Liver (tissue), 8 donors: ENCODE measurements at regions not wholly inside any gene's neighbourhood (a gene's known extent, or its start where the extent isn't known, plus 50 kb on each side); places are given as distances from the start of the nearest gene placed in this dataset.

Experiments used
- DNase-seq: peaks from one replicate; pipeline ENCODE4 v3.0.0-alpha.2; 2017; ENCODE audit warnings: low spot score
- H3K27ac ChIP-seq, 2 donors: one replicate each; pipeline ENCODE4 v1.7.0; 2013; ENCODE audit warnings: inconsistent platforms in 2 of 2, low read length in 2 of 2, control low read depth in 1 of 2, low read depth in 1 of 2, mild to moderate bottlenecking in 1 of 2
- H3K27me3 ChIP-seq, 4 donors: one replicate each; pipeline versions ENCODE4 v1.6.1 to v1.7.0; 2013; ENCODE audit warnings: low read length in 3 of 4, inconsistent platforms in 1 of 4, mild to moderate bottlenecking in 1 of 4, moderate library complexity in 1 of 4; ENCODE audit not compliant: control insufficient read depth in 4 of 4, insufficient read depth in 4 of 4
- H3K36me3 ChIP-seq, 4 donors: one replicate each; pipeline versions ENCODE4 v1.6.1 to v1.7.0; 2013; ENCODE audit warnings: low read length in 3 of 4, mild to moderate bottlenecking in 3 of 4, low read depth in 1 of 4, moderate library complexity in 1 of 4; ENCODE audit not compliant: control insufficient read depth in 4 of 4, insufficient read depth in 3 of 4
- H3K4me1 ChIP-seq, 4 donors: one replicate each; pipeline versions ENCODE4 v1.6.1 to v1.7.0; 2013; ENCODE audit warnings: low read length in 3 of 4, mild to moderate bottlenecking in 3 of 4, moderate library complexity in 1 of 4; ENCODE audit not compliant: control insufficient read depth in 4 of 4, insufficient read depth in 4 of 4
- H3K4me3 ChIP-seq, 3 donors: one replicate each; pipeline versions ENCODE4 v1.6.1 to v1.7.0; 2013; ENCODE audit warnings: low read length in 3 of 3, control low read depth in 1 of 3, low read depth in 1 of 3, mild to moderate bottlenecking in 1 of 3
- H3K9ac ChIP-seq, 2 donors: one replicate each; pipeline ENCODE4 v1.7.0; 2013; ENCODE audit warnings: low read length in 2 of 2, mild to moderate bottlenecking in 2 of 2, moderate library complexity in 2 of 2, control low read depth in 1 of 2, low read depth in 1 of 2
- H3K9me3 ChIP-seq, 4 donors: one replicate each; pipeline versions ENCODE4 v1.6.1 to v1.7.0; 2013; ENCODE audit warnings: low read length in 3 of 4; ENCODE audit not compliant: control insufficient read depth in 4 of 4
- EGR1 ChIP-seq, 2 donors: IDR thresholded peaks; 2 replicates each; pipeline ENCODE4 v1.6.1; 2016 to 2018; ENCODE audit warnings: antibody characterized with exemption in 2 of 2, low read depth in 2 of 2
- FOXA1 ChIP-seq: IDR thresholded peaks from 2 replicates; pipeline ENCODE4 v1.6.1; 2016; ENCODE audit warnings: antibody characterized with exemption
- FOXA2 ChIP-seq: IDR thresholded peaks from 2 replicates; pipeline ENCODE4 v1.6.1; 2016; ENCODE audit warnings: antibody characterized with exemption
- HNF4A ChIP-seq, 2 donors: conservative IDR thresholded peaks; 2 replicates each; pipeline ENCODE4 v1.6.1; 2016; ENCODE audit warnings: antibody characterized with exemption in 2 of 2, mild to moderate bottlenecking in 2 of 2
- HNF4G ChIP-seq: IDR thresholded peaks from 2 replicates; pipeline ENCODE4 v1.6.1; 2016; ENCODE audit warnings: antibody characterized with exemption
- JUND ChIP-seq, 2 donors: IDR thresholded peaks; 2 replicates each; pipeline ENCODE4 v1.6.1; 2016; ENCODE audit warnings: antibody characterized with exemption in 2 of 2
- NR2F2 ChIP-seq: IDR thresholded peaks from 2 replicates; pipeline ENCODE4 v1.6.1; 2016; ENCODE audit warnings: antibody characterized with exemption
- RAD21 ChIP-seq, 2 donors: IDR thresholded peaks; 2 replicates each; pipeline ENCODE4 v1.6.1; 2016; ENCODE audit warnings: antibody characterized with exemption in 2 of 2, mild to moderate bottlenecking in 2 of 2
- SP1 ChIP-seq: IDR thresholded peaks from 2 replicates; pipeline ENCODE4 v1.6.1; 2018; ENCODE audit warnings: antibody characterized with exemption, mild to moderate bottlenecking
- TAF1 ChIP-seq: conservative IDR thresholded peaks from 2 replicates; pipeline ENCODE4 v1.6.1; 2016; ENCODE audit warnings: antibody characterized with exemption, mild to moderate bottlenecking
- YY1 ChIP-seq: IDR thresholded peaks from 2 replicates; pipeline ENCODE4 v1.6.1; 2016; ENCODE audit warnings: antibody characterized with exemption, mild to moderate bottlenecking
- WGBS: extraction: QIAGEN DNeasy Blood & Tissue Kit; methylation state at CpG from one replicate; pipeline ENCODE4 v1.1.7; 2013; 5-methylcytosine and 5-hydroxymethylcytosine counted together
- TF ChIP-seq, protein P1 (sequence below): IDR thresholded peaks from 2 replicates; pipeline ENCODE4 v1.6.1; 2016; ENCODE audit warnings: antibody characterized with exemption
- TF ChIP-seq, protein P2 (sequence below): IDR thresholded peaks from 2 replicates; pipeline ENCODE4 v1.6.1; 2016; ENCODE audit warnings: antibody characterized with exemption
- TF ChIP-seq, protein P3 (sequence below): IDR thresholded peaks from 2 replicates; pipeline ENCODE4 v1.6.1; 2016; ENCODE audit warnings: antibody characterized with exemption
- TF ChIP-seq, protein P4 (sequence below): IDR thresholded peaks from 2 replicates; pipeline ENCODE4 v1.6.1; 2016; ENCODE audit warnings: antibody characterized with exemption, mild to moderate bottlenecking
- TF ChIP-seq, protein P5 (sequence below): fragments of 150-350 bp; IDR thresholded peaks from 2 replicates; pipeline ENCODE4 v1.5.1; 2017; ENCODE audit warnings: improper control_type of control experiment, low read depth, low read length; ENCODE audit not compliant: missing input control
- donor health status: healthy.
- donor health status: healthy.
- donor health status: healthy.
- donor health status: healthy.
- donor health status: healthy.

DNA sequence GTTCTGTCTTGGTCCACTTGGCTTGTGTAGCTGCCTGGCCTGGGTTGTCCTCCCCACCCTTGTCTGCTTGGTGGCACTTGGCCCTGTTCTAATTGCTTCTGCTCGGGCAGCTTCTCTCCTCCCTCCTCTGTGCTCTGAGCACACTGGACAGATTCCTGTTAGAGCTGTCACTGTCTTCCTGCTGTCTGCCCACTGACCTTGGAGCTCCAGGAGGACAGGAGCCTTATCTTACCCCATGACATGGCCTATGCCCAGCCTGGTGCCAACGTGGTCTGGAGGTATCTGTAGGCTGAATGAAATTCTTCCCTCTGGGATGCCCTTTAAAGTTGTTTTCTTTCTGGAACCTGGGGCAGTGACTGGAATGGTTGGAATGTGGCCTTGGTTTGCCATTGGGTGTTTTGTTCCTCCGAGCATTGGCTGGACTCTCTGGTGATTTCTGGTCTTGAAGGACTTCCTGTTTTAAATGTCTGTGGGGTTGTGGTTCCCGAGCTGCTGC is 94.1 kb downstream of the FAM43A start:
- Histone ChIP-seq H3K36me3 (no peaks in the 10 kb centered on the region), H3K4me3 (no peak overlapping the region), H3K27ac (no peak overlapping the region), H3K4me1 (no peaks in the 10 kb centered on the region), H3K9ac (no peak overlapping the region), H3K9me3 (no peaks in the 10 kb centered on the region), H3K27me3 (no peaks in the 10 kb centered on the region)
- WGBS = 69% methylated on average over 4 of the region's 4 CpGs
- no peak for DNase-seq
- TF ChIP-seq RAD21 (IDR thresholded peaks at IDR 0.05) = no peak
- TF ChIP-seq, protein P1, sequence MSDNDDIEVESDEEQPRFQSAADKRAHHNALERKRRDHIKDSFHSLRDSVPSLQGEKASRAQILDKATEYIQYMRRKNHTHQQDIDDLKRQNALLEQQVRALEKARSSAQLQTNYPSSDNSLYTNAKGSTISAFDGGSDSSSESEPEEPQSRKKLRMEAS = no peak
- no peak for TF ChIP-seq TAF1
- TF ChIP-seq YY1 = no peak
- no peak for TF ChIP-seq EGR1 (IDR thresholded peaks at IDR 0.05; ENCODE audit: low read depth in 2 of 2)
- no peak for TF ChIP-seq JUND (IDR thresholded peaks at IDR 0.05)
- TF ChIP-seq HNF4A (conservative IDR thresholded peaks at IDR 0.05) = no peak
- TF ChIP-seq, protein P2, sequence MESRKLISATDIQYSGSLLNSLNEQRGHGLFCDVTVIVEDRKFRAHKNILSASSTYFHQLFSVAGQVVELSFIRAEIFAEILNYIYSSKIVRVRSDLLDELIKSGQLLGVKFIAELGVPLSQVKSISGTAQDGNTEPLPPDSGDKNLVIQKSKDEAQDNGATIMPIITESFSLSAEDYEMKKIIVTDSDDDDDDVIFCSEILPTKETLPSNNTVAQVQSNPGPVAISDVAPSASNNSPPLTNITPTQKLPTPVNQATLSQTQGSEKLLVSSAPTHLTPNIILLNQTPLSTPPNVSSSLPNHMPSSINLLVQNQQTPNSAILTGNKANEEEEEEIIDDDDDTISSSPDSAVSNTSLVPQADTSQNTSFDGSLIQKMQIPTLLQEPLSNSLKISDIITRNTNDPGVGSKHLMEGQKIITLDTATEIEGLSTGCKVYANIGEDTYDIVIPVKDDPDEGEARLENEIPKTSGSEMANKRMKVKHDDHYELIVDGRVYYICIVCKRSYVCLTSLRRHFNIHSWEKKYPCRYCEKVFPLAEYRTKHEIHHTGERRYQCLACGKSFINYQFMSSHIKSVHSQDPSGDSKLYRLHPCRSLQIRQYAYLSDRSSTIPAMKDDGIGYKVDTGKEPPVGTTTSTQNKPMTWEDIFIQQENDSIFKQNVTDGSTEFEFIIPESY = no peak
- no peak for TF ChIP-seq FOXA1
- TF ChIP-seq, protein P3, sequence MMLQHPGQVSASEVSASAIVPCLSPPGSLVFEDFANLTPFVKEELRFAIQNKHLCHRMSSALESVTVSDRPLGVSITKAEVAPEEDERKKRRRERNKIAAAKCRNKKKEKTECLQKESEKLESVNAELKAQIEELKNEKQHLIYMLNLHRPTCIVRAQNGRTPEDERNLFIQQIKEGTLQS = no peak
- TF ChIP-seq, protein P4, sequence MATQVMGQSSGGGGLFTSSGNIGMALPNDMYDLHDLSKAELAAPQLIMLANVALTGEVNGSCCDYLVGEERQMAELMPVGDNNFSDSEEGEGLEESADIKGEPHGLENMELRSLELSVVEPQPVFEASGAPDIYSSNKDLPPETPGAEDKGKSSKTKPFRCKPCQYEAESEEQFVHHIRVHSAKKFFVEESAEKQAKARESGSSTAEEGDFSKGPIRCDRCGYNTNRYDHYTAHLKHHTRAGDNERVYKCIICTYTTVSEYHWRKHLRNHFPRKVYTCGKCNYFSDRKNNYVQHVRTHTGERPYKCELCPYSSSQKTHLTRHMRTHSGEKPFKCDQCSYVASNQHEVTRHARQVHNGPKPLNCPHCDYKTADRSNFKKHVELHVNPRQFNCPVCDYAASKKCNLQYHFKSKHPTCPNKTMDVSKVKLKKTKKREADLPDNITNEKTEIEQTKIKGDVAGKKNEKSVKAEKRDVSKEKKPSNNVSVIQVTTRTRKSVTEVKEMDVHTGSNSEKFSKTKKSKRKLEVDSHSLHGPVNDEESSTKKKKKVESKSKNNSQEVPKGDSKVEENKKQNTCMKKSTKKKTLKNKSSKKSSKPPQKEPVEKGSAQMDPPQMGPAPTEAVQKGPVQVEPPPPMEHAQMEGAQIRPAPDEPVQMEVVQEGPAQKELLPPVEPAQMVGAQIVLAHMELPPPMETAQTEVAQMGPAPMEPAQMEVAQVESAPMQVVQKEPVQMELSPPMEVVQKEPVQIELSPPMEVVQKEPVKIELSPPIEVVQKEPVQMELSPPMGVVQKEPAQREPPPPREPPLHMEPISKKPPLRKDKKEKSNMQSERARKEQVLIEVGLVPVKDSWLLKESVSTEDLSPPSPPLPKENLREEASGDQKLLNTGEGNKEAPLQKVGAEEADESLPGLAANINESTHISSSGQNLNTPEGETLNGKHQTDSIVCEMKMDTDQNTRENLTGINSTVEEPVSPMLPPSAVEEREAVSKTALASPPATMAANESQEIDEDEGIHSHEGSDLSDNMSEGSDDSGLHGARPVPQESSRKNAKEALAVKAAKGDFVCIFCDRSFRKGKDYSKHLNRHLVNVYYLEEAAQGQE = no peak
- TF ChIP-seq, protein P5, sequence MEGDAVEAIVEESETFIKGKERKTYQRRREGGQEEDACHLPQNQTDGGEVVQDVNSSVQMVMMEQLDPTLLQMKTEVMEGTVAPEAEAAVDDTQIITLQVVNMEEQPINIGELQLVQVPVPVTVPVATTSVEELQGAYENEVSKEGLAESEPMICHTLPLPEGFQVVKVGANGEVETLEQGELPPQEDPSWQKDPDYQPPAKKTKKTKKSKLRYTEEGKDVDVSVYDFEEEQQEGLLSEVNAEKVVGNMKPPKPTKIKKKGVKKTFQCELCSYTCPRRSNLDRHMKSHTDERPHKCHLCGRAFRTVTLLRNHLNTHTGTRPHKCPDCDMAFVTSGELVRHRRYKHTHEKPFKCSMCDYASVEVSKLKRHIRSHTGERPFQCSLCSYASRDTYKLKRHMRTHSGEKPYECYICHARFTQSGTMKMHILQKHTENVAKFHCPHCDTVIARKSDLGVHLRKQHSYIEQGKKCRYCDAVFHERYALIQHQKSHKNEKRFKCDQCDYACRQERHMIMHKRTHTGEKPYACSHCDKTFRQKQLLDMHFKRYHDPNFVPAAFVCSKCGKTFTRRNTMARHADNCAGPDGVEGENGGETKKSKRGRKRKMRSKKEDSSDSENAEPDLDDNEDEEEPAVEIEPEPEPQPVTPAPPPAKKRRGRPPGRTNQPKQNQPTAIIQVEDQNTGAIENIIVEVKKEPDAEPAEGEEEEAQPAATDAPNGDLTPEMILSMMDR = no peak
- no peak for TF ChIP-seq FOXA2
- no peak for TF ChIP-seq HNF4G

DNA sequence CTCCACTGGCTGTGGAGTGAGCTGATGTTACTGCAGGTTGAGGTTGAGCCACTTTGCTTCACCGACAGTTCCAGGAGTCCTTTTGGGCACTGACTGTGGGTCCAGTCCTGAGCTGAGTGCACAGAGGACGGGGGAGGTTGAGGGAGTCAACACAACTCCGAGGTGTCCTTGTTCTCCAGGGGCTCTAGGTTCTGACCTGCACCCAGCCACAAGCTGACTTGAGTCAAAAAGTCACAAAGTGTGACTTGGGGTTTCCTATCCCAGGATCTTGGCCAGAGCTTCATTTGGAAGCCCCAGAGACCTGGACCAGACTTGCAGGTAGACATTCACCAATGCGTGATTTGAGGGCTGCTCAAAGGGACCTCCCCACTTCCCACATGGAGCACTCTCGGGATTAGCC is 95.0 kb downstream of the FAM43A start:
- no peak overlapping the region for H3K4me3 ChIP-seq
- no peaks in the 10 kb centered on the region for H3K36me3 ChIP-seq
- H3K27ac ChIP-seq = no peak overlapping the region
- no peak overlapping the region for H3K9ac ChIP-seq
- H3K27me3 ChIP-seq = no peaks in the 10 kb centered on the region
- H3K9me3 ChIP-seq = no peaks in the 10 kb centered on the region
- TF ChIP-seq NR2F2 (no peak), HNF4G (no peak), RAD21 (IDR thresholded peaks at IDR 0.05) (no peak), SP1 (no peak)
- TF ChIP-seq, protein P5 = no peak
- WGBS = 95% methylated on average over 5 of the region's 5 CpGs
- no peak for DNase-seq
- H3K4me1 ChIP-seq = no peaks in the 10 kb centered on the region
